ENCODE measurements at regions not wholly inside any gene's neighbourhood (a gene's known extent, or its start where the extent isn't known, plus 50 kb on each side); places are given as distances from the start of the nearest gene placed in this dataset.

GRCh38 chr5:164354139-164354751 is 848.8 kb downstream of the MAT2B start:
- no peaks in the 10 kb centered on the region for H3K9me3 ChIP-seq (ENCODE audit: insufficient read depth, low read length)
- H3K36me3 ChIP-seq (ENCODE audit: low read length) = no peaks in the 10 kb centered on the region
- H2AFZ ChIP-seq (ENCODE audit: low read depth, low read length, severe bottlenecking) = no peak overlapping the region
- H3K9ac ChIP-seq (ENCODE audit: low read length) = no peak overlapping the region
- no peaks in the 10 kb centered on the region for H3F3A ChIP-seq (ENCODE audit: insufficient read depth)
- no peak overlapping the region for H3K4me3 ChIP-seq (ENCODE audit: insufficient read depth, low read length, poor library complexity, severe bottlenecking)
- TF ChIP-seq EZH2phosphoT487 (conservative IDR thresholded peaks at IDR 0.05; ENCODE audit: low read length) = no peak
- TF ChIP-seq CTCF (IDR thresholded peaks at IDR 0.05; ENCODE audit: insufficient read depth, low read length, poor library complexity, severe bottlenecking) = no peak
- H4K20me1 ChIP-seq (ENCODE audit: low read depth, low read length) = no peaks in the 10 kb centered on the region
- H3K9me2 ChIP-seq (replicated peaks; ENCODE audit: insufficient read depth, low read length) = no peaks in the 10 kb centered on the region
- no peak overlapping the region for H3K4me2 ChIP-seq (ENCODE audit: low read depth, low read length, poor library complexity, severe bottlenecking)
- H3K79me2 ChIP-seq (ENCODE audit: insufficient read depth, low read length) = no peaks in the 10 kb centered on the region
- no peaks in the 10 kb centered on the region; the same call in 1 of the 2 replicates for H3K27me3 ChIP-seq (ENCODE audit: low read length)
- H3K27ac ChIP-seq (ENCODE audit: low read depth, low read length) = no peak overlapping the region

GRCh38 chr5:164355267-164355830 is 849.9 kb downstream of the MAT2B start:
- Histone ChIP-seq H3K4me2 (ENCODE audit: low read depth, low read length, poor library complexity, severe bottlenecking) (no peak overlapping the region), H3K4me3 (ENCODE audit: insufficient read depth, low read length, poor library complexity, severe bottlenecking) (no peak overlapping the region), H3K9me3 (ENCODE audit: insufficient read depth, low read length) (no peaks in the 10 kb centered on the region), H3K27me3 (ENCODE audit: low read length) (no peaks in the 10 kb centered on the region; the same call in 1 of the 2 replicates), H2AFZ (ENCODE audit: low read depth, low read length, severe bottlenecking) (no peak overlapping the region), H3K79me2 (ENCODE audit: insufficient read depth, low read length) (no peaks in the 10 kb centered on the region), H3K9me2 (replicated peaks; ENCODE audit: insufficient read depth, low read length) (no peaks in the 10 kb centered on the region), H3K9ac (ENCODE audit: low read length) (no peak overlapping the region), H3F3A (ENCODE audit: insufficient read depth) (no peaks in the 10 kb centered on the region), H3K36me3 (ENCODE audit: low read length) (no peaks in the 10 kb centered on the region), H4K20me1 (ENCODE audit: low read depth, low read length) (no peaks in the 10 kb centered on the region), H3K27ac (ENCODE audit: low read depth, low read length) (no peak overlapping the region)
- TF ChIP-seq EZH2phosphoT487 (conservative IDR thresholded peaks at IDR 0.05; ENCODE audit: low read length) (no peak), CTCF (IDR thresholded peaks at IDR 0.05; ENCODE audit: insufficient read depth, low read length, poor library complexity, severe bottlenecking) (no peak)

GRCh38 chr5:164356790-164357189 is 851.4 kb downstream of the MAT2B start:
- Histone ChIP-seq H3K36me3 (ENCODE audit: low read length) (no peaks in the 10 kb centered on the region), H4K20me1 (ENCODE audit: low read depth, low read length) (no peaks in the 10 kb centered on the region), H3K27me3 (ENCODE audit: low read length) (no peaks in the 10 kb centered on the region; the same call in 1 of the 2 replicates), H3K27ac (ENCODE audit: low read depth, low read length) (no peak overlapping the region), H3K9me3 (ENCODE audit: insufficient read depth, low read length) (no peaks in the 10 kb centered on the region), H3K9ac (ENCODE audit: low read length) (no peak overlapping the region), H2AFZ (ENCODE audit: low read depth, low read length, severe bottlenecking) (no peak overlapping the region), H3K4me2 (ENCODE audit: low read depth, low read length, poor library complexity, severe bottlenecking) (no peak overlapping the region), H3K4me3 (ENCODE audit: insufficient read depth, low read length, poor library complexity, severe bottlenecking) (no peak overlapping the region), H3K79me2 (ENCODE audit: insufficient read depth, low read length) (no peaks in the 10 kb centered on the region), H3F3A (ENCODE audit: insufficient read depth) (no peaks in the 10 kb centered on the region), H3K9me2 (replicated peaks; ENCODE audit: insufficient read depth, low read length) (no peaks in the 10 kb centered on the region)
- TF ChIP-seq CTCF (IDR thresholded peaks at IDR 0.05; ENCODE audit: insufficient read depth, low read length, poor library complexity, severe bottlenecking) (no peak), EZH2phosphoT487 (conservative IDR thresholded peaks at IDR 0.05; ENCODE audit: low read length) (no peak)

Measured in SU-DHL-6 (cell line).